ENCODE measurements at regions not wholly inside any gene's neighbourhood (a gene's known extent, or its start where the extent isn't known, plus 50 kb on each side); places are given as distances from the start of the nearest gene placed in this dataset.

GRCh38 chr9:74102702-74103101 is 394.4 kb upstream of the RORB start:
- H3K36me3 ChIP-seq = no peaks in the 10 kb centered on the region
- H3K9me3 ChIP-seq = no peaks in the 10 kb centered on the region
- TF ChIP-seq POLR2A (IDR thresholded peaks at IDR 0.05) = no peak
- TF ChIP-seq CTCF (IDR thresholded peaks at IDR 0.05) = no peak
- 81 to 88% methylated on average over 1 of the region's 1 CpG for WGBS, 2 donors
- no peaks in the 10 kb centered on the region for H3K4me1 ChIP-seq
- no peak overlapping the region for H3K27ac ChIP-seq
- intact Hi-C loops (cut with DNase I) = no loop called here
- no peak for DNase-seq
- H3K27me3 ChIP-seq = no peaks in the 10 kb centered on the region
- H3K4me3 ChIP-seq = no peak overlapping the region

GRCh38 chr9:74107692-74108091 is 389.4 kb upstream of the RORB start:
- no peak for DNase-seq
- Histone ChIP-seq H3K27ac (no peak overlapping the region), H3K4me1 (no peaks in the 10 kb centered on the region), H3K4me3 (no peak overlapping the region), H3K36me3 (no peaks in the 10 kb centered on the region), H3K27me3 (no peaks in the 10 kb centered on the region), H3K9me3 (no peaks in the 10 kb centered on the region)
- TF ChIP-seq POLR2A (IDR thresholded peaks at IDR 0.05) (no peak), CTCF (IDR thresholded peaks at IDR 0.05) (no peak)
- intact Hi-C loops (cut with DNase I) = no loop called here
- 67 to 89% methylated on average over 1 of the region's 1 CpG for WGBS, 2 donors

- Histone ChIP-seq H3K9me3 (no peaks in the 10 kb centered on the region), H3K27ac (no peak overlapping the region), H3K36me3 (no peaks in the 10 kb centered on the region), H3K27me3 (no peaks in the 10 kb centered on the region), H3K4me1 (no peaks in the 10 kb centered on the region), H3K4me3 (no peak overlapping the region)
- 84% methylated on average over 6 of the region's 6 CpGs for WGBS, 2 donors
- TF ChIP-seq CTCF (IDR thresholded peaks at IDR 0.05) (no peak), POLR2A (IDR thresholded peaks at IDR 0.05) (no peak)
- intact Hi-C loops (cut with DNase I) = no loop called here
- no peak for DNase-seq
Observed at GRCh38 chr9:74115976-74116375, 381.2 kb upstream of the RORB start.

- no peak overlapping the region for H3K27ac ChIP-seq
- H3K27me3 ChIP-seq = no peaks in the 10 kb centered on the region
- DNase-seq = no peak
- no peaks in the 10 kb centered on the region for H3K36me3 ChIP-seq
- H3K4me3 ChIP-seq = no peak overlapping the region
- intact Hi-C loops (cut with DNase I) = no loop called here
- no peak for TF ChIP-seq CTCF (IDR thresholded peaks at IDR 0.05)
- TF ChIP-seq POLR2A (IDR thresholded peaks at IDR 0.05) = no peak
- H3K4me1 ChIP-seq = no peaks in the 10 kb centered on the region
- no peaks in the 10 kb centered on the region for H3K9me3 ChIP-seq
Observed at GRCh38 chr9:74117151-74117550, 380.0 kb upstream of the RORB start.

- no peaks in the 10 kb centered on the region for H3K27me3 ChIP-seq
- WGBS, 2 donors = 63 to 92% methylated on average over 3 of the region's 3 CpGs
- no peaks in the 10 kb centered on the region for H3K36me3 ChIP-seq
- H3K4me1 ChIP-seq = no peaks in the 10 kb centered on the region
- no peak for DNase-seq
- TF ChIP-seq CTCF (IDR thresholded peaks at IDR 0.05) (no peak), POLR2A (IDR thresholded peaks at IDR 0.05) (no peak)
- intact Hi-C loops (cut with DNase I) = no loop called here
- no peak overlapping the region for H3K4me3 ChIP-seq
- no peak overlapping the region for H3K27ac ChIP-seq
- H3K9me3 ChIP-seq = no peaks in the 10 kb centered on the region
Observed at GRCh38 chr9:74117731-74118130, 379.4 kb upstream of the RORB start.
